ENCODE measurements at regions not wholly inside any gene's neighbourhood (a gene's known extent, or its start where the extent isn't known, plus 50 kb on each side); places are given as distances from the start of the nearest gene placed in this dataset.

- Histone ChIP-seq H3K36me3 (no peaks in the 10 kb centered on the region), H3K9me3 (no peaks in the 10 kb centered on the region), H3K4me3 (no peak overlapping the region), H3K4me1 (no peaks in the 10 kb centered on the region), H3K27ac (no peak overlapping the region), H3K27me3 (replicated peaks in 1 of 7) (peaks cover 0 to 21% (median 0%) of the 10 kb centered on the region in 7 donors)
- no peak for TF ChIP-seq POLR2AphosphoS5 (IDR thresholded peaks at IDR 0.05)
- no peak for TF ChIP-seq CTCF (IDR thresholded peaks at IDR 0.05 in 8 of 11, conservative IDR thresholded peaks at IDR 0.05 in 3 of 11)
- no peak for TF ChIP-seq POLR2A (IDR thresholded peaks at IDR 0.05)
- intact Hi-C loops (cut with DNase I; ENCODE audit: low total_unique reads) = no loop called here
- peak; percentile 66 for DNase-seq
- 82 to 93% (median 87%) methylated on average over 14 to 23 of the region's 23 CpGs for WGBS, 5 donors
Observed at GRCh38 chr10:130726996-130727725, 584.4 kb downstream of the TCERG1L start.

GRCh38 chr10:130727766-130728490 is 583.6 kb downstream of the TCERG1L start:
- Histone ChIP-seq H3K27me3 (replicated peaks in 1 of 7) (peaks cover 0 to 21% (median 0%) of the 10 kb centered on the region in 7 donors), H3K4me1 (no peaks in the 10 kb centered on the region), H3K36me3 (no peaks in the 10 kb centered on the region), H3K4me3 (no peak overlapping the region), H3K9me3 (no peaks in the 10 kb centered on the region), H3K27ac (no peak overlapping the region)
- TF ChIP-seq POLR2A (IDR thresholded peaks at IDR 0.05) = no peak
- no peak for TF ChIP-seq CTCF (IDR thresholded peaks at IDR 0.05 in 8 of 11, conservative IDR thresholded peaks at IDR 0.05 in 3 of 11)
- no peak for TF ChIP-seq POLR2AphosphoS5 (IDR thresholded peaks at IDR 0.05)
- peak; percentile 59 for DNase-seq
- 66 to 69% (median 69%) methylated on average over 13 to 15 of the region's 15 CpGs for WGBS, 5 donors
- intact Hi-C loops (cut with DNase I; ENCODE audit: low total_unique reads) = no loop called here

- H3K4me1 ChIP-seq = no peaks in the 10 kb centered on the region
- TF ChIP-seq POLR2AphosphoS5 (IDR thresholded peaks at IDR 0.05) (no peak), CTCF (IDR thresholded peaks at IDR 0.05 in 8 of 11, conservative IDR thresholded peaks at IDR 0.05 in 3 of 11) (no peak), POLR2A (IDR thresholded peaks at IDR 0.05) (no peak)
- DNase-seq = peak; percentile 51
- peaks cover 0 to 21% (median 0%) of the 10 kb centered on the region in 7 donors for H3K27me3 ChIP-seq (replicated peaks in 1 of 7)
- H3K27ac ChIP-seq = no peak overlapping the region
- intact Hi-C loops (cut with DNase I; ENCODE audit: low total_unique reads) = no loop called here
- 77 to 86% (median 82%) methylated on average over 23 of the region's 23 CpGs for WGBS, 5 donors
- no peaks in the 10 kb centered on the region for H3K36me3 ChIP-seq
- H3K4me3 ChIP-seq = no peak overlapping the region
- no peaks in the 10 kb centered on the region for H3K9me3 ChIP-seq
Observed at GRCh38 chr10:130728531-130729215, 582.8 kb downstream of the TCERG1L start.

- H3K4me1 ChIP-seq = no peaks in the 10 kb centered on the region
- H3K36me3 ChIP-seq = no peaks in the 10 kb centered on the region
- no peak overlapping the region for H3K4me3 ChIP-seq
- peak; percentile 25 for DNase-seq
- intact Hi-C loops (cut with DNase I; ENCODE audit: low total_unique reads) = no loop called here
- no peaks in the 10 kb centered on the region for H3K9me3 ChIP-seq
- no peak for TF ChIP-seq POLR2A (IDR thresholded peaks at IDR 0.05)
- peaks cover 0 to 21% (median 0%) of the 10 kb centered on the region in 7 donors for H3K27me3 ChIP-seq (replicated peaks in 1 of 7)
- no peak overlapping the region for H3K27ac ChIP-seq
Observed at GRCh38 chr10:130729876-130730275, 581.6 kb downstream of the TCERG1L start.
